SIG-M5 treated with dmso at 0.1 percent for 504 hours (cell line): ENCODE measurements at regions not wholly inside any gene's neighbourhood (a gene's known extent, or its start where the extent isn't known, plus 50 kb on each side); places are given as distances from the start of the nearest gene placed in this dataset.
"Not testable (repeated sequence)": the region's sequence is repeated elsewhere in the genome, so short reads cannot be mapped to it uniquely, and the experiment has no call there.

Experiments used
- DNase-seq: peaks from one replicate; lab custom pipeline; 2025; ENCODE audit not compliant: unreplicated experiment; lab: John Stamatoyannopoulos, UW

DNA sequence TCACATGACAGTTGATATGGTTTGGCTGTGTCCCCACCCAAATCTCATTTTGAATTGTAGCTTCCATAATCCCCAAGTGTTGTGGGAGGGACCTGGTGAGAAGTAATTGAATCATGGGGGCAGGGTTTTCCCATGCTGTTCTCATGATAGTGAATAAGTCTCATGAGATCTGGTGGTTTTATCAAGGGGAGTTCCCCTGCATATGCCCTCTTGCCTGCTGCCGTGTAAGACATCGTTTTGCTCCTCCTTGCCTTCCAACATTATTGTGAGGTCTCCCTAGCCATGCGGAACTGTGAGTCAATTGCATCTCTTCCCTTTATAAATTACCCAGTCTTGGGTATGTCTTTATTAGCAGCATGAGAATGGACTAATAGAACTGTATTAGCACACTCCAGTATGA, 382.4 kb upstream of the PODXL start:
- not testable (repeated sequence) for DNase-seq

DNA sequence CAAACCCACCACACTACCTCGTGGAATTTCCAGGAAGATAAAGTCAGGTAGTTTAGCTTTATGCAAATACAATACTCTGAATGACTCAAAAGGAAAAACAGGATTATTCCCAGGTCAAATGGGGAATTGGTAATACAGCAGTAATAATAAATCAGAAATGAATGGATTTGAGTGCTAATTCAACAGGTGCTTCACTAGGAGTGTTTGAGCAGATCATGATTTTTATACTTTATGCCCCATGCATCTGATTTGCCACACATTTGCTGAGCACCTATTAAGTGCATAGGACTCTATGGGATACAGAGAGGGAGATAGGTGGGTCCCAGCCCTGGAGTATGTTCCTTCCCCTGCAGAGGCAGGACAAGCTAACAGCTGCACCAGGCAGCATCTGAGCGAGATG, 381.4 kb upstream of the PODXL start:
- DNase-seq = no peak

DNA sequence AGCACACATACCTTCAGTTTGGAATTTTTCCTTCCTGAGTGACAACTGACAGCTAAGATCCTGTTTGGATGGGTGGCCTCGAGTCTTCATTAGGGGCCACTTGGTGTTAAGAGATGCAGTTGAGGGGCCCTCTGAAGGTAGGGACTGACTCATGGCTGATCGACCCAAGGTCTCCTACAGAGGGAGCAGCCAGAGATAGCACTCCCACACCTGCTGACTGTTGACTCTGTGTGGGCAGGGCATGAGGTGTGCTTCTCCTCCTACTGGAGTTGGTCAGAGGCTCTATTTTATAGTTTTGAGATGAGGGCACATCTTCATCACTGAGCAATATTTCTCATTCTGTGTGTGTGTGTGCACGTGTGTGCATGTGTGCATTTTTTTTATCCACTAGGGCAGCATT, 378.8 kb upstream of the PODXL start:
- no peak for DNase-seq

DNA sequence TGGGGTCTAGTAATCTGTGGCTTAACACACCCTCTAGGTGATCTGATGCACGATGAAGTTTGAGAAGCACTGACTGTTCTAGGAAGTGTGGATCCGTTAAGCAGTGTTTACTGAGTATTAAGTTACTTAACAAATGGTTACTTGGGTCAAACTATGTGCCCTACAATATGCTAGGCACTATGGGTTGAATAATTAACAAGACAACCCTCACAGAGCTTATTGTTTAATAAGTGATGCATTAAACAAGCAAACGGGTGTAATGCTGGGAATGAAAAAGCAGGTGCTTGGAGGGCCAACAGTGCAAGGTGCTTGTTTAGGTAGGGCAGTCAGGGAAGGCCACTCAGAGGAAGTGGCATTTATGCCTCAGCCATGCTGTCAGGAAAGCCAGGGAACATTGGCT, 378.0 kb upstream of the PODXL start:
- no peak for DNase-seq

DNA sequence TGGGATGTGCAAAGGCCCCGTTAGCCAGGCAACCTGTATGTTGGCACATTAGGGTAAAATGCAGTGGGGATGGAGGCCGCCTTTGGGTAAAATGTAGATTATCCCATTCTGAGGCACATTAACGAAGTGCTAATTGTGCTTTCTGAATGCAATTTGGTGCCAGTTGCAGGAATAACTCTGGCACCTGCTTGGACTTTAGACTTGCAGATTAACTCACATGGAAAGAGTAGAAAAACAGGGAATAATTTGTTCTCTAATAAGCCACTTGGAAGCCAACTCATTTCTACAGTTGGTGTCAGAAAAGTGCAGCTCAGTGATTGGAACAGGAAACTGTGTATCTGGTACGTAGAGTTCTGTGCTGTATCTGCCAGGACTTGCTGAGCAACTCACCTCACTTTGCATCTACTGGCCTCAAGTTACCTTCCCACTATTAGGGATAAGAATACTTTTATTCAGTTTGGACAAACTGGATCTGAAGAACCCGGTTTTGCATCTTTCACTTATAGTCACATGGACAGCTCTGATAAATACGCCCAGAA, 377.4 kb upstream of the PODXL start:
- DNase-seq = peak; percentile 2

DNA sequence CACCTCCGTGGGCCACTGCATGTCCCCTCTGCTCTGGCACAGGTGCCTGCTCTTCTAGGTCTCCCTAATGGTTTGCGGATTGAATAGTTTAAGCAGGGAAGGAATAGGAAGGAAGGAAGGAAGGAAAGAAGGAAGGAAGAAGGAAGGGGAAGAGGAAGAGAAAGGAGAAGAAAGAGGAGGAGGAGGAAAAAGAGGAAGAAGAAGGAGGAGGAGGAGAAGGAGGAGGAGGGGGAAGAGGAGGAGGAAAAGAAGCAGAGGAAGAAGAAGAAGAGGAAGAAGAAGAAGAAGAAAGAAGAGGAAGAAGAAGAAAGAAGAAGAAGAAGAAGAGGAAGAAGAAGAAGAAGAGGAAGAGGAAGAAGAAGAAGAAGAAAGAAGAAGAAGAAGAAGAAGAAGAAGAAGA, 376.8 kb upstream of the PODXL start:
- DNase-seq = not testable (repeated sequence)

DNA sequence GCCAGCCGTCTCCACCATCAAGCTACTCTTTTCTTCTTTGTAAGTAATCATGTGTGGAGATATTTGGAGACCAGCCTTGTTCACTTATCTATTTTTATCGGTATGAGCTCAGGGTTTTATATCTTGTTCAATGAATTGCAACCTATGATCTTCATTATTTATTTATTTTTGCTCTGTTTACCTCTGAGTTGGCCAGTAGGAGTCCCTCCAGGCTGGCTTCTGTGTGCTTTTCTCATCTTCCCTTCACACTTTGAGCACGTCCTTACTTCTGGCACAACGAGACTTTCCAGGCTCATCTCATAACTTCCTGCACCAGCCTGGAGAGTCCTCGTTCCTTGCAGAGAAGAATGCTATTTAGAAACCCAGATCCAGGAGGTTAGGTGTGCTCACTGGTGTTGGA, 375.8 kb upstream of the PODXL start:
- no peak for DNase-seq

DNA sequence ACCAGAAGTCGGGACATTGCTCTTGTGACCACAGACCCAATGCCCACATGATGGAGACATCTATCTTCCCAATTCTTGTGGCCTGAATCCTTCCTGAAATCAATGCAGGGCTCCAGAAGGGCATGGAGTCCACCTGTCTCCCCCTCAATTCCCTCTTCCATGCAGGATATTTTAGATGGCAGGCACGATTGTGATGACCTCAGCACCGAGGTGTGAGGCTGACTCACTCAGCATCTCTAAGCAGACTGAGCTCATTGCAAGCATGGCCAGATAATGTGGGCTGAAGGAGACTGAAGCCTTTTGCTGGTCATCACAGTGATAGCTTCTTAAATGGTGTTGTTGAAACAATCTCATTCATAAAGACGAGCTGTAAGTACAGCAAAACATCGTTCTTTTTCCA, 374.9 kb upstream of the PODXL start:
- DNase-seq = no peak

DNA sequence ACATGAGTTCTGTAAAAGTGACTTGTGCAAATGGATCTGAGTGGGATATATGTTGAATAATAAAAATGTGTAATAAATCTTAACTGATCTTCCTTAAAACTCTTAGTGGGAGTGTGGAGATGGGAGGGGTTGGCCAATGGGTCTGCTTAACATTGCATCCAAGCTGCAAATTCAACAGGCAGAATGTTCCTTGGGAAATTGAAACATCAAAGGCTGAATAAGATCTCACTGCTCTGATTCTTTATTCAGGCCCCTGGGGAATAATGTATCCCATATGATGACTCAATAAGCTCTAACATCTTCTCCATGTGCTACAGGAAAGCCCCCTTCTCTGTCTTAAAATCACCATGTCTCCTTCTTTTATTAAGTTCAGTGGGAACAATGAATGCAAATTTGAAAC, 373.2 kb upstream of the PODXL start:
- no peak for DNase-seq

DNA sequence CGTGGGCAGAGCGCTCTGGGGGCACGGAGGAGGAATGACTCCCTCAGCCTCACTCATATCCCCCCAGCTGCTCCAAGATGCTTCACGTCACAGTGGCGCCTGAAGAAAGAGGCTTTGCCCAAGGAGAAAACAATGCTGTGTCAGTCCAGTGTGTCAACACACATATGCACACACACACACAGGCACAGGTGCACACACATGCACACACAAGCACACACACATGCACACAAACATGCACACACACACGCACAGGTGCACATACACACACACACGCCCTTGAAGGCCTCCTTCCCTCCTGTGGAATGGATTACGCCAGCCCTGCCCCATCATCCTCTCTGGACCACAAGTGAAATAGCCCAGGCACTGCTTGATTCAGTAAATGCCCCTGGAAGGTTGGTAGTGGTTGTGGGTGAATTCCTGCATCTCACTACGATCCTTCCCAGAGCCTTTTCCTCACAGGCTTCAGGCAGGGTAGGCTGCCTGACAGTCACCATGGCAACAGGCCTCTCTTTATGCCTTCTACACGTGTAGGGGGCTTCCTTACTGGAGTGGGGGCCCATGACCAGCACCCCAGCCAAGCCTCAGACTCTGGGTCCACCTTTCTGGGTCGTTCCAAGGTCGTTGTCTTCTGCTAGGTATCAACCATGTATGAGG, 371.5 kb upstream of the PODXL start:
- DNase-seq = no peak

DNA sequence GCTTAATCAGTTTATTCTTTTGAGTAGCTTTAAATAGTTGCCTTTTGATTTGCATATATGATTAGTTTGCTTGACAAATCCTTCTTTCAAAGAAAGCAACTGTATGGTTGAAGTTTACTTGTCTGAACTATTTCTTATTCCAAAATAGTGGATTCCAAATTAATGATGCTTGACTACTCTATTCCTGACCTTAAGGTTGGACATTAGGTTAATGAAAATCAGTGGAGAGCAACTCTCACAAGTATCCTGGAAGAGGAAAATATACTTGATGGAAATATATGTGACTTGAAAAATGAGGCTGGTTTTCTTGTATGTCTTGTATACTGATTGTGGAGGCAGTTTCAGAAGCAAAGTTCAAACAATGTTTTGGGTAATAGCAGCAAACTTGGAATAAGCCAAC, 369.2 kb upstream of the PODXL start:
- DNase-seq = no peak

DNA sequence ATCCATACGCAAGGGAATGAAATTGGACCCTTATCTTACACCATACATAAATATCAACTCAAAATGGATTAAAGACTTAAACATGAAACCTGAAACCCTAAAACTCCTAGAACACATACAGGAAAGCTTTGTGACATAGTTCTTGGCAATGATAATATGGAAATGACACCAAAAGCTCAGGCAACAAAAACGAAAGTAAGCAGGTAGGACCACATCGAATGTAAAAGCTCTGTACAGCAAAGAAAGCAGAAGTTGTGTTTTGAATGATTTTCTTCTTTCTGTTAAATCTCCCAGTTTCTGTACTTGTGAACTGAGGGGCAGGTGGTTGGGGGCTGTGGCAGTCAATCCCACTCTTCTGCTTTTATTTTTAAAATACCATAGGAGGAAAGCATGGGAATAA, 368.4 kb upstream of the PODXL start:
- no peak for DNase-seq

DNA sequence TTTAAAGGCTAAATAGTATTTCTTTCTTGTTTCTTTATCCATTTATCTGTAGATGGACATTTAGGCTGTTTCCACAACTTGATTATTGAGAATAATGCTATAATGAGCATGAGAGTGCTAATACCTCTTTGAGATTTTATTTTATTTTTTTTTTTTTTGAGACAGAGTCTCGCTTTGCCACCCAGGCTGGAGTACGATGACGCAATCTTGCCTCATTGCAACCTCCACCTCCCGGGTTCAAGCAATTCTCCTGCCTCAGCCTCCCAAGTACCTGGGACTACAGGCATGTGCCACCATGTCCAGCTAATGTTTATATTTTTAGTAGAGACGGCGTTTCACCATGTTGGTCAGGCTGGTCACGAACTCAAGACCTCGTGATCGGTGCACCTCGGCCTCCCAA, 366.5 kb upstream of the PODXL start:
- DNase-seq = not testable (repeated sequence)

DNA sequence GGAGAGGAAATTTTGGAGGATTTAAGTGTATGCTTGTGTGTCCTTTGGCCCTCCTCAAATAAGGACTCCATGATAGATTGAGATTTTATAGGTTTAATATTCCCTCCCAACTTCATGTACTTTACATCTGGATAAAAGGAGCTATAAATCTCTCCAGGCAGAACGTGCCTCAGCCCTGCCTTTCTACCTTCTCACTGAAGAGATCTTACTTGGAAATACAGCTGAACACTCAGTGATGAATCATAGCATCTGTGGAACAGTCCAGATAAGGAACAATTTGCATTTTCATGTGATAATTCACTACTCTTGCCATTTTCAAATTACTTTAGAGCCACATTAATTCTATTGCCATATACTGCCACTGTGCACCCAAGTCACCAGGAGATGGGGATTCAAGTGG, 364.6 kb upstream of the PODXL start:
- no peak for DNase-seq

DNA sequence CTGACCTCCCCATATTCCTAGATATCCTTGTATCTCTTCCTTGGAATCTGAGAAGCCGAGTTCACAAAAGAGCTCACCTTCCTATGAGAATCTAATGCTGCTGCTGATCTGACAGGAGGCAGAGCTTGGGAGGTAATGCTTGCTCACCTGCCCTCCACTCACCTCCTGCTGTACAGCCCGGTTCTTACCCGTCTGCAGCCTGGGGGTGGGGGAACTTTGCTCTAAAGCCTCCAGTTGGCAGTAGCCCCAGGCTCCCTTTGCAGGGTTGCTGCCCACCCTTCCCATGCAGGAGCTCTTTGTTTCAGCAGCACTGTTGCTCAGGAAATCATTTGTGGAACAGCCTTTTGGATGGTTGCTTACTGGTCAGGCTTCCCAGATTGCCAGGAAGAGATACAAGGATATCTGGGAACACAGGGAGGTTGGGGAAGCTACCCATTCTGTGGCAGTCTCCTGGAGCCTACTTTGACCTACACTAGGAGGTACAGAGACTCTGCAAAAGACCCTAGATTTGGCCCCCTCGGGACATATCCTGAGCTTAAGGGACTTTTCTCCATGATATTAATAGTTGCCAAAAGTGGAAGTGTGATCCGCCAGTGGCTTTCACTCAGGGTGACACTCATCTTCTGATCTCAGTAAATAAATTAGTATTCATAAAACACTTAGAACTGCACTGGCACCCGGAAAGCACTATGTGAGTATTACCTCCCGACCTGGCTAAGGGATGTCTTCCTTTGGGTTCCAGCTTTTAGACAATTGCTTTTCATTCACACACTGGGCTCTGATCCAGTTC, 363.7 kb upstream of the PODXL start:
- no peak for DNase-seq

DNA sequence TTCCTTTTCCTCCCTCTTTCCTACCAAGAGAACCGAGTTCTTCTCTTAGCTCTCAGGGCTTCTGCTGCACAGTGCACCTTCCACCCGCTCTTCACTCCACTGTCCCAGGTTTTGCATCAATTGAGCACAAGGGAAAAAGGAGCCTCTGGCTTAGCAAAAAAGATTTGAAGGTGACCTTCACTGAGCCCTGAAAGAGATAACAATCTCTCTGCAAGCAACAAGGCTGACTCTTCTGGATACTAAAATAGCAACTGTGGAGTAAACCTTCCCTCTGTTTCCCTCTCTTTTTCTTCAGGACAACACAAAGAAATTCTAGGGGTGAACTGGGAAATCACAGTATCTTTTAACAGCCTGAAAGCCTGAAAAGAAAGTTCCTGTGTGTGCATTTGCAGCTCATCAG, 354.7 kb upstream of the PODXL start:
- DNase-seq = no peak

DNA sequence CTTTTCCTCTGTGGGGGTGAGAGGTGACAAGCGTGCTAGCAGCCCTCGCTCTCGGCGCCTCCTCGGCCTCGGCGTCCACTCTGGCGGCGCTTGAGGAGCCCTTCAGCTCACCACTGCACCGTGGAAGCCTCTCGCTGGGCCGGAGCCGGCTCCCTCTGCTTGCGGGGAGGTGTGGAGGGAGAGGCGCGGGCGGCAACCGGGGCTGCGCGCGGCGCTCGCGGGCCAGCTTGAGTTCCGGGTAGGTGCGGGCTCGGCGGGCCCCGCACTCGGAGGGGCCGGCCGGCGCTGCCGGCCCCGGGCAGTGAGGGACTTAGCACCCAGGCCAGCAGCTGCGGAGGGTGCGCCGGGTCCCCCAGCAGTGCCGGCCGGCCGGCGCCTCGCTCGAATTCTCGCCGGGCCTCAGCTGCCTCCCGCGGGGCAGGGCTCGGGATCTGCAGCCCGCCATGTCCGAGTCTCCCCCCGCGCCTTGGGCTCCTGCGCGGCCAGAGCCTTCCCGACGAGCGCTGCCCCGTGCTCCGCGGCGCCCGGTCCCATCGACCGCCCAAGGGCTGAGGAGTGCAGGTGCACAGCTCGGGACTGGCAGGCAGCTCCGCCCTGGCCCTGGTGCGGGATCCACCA, 352.8 kb upstream of the PODXL start:
- no peak for DNase-seq

DNA sequence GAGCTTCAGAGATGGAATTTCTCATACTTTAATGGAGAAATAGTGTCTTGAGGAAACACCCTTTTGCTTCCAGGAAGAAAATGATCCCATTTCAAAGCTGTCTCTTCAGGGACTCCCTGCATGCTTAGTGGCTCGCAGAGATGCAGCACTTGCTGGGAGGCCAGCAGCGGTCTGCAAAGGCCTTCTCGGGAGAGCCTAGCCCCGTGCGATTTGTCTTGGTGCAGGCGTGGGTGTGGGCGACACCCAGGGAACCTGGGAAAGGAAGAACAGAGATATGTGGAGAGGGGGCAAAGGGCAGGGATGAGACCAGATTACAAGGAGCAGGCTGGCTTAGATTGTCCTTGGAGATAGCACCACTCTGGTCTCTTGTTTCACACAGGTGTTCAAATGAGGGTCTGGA, 352.3 kb upstream of the PODXL start:
- DNase-seq = no peak

DNA sequence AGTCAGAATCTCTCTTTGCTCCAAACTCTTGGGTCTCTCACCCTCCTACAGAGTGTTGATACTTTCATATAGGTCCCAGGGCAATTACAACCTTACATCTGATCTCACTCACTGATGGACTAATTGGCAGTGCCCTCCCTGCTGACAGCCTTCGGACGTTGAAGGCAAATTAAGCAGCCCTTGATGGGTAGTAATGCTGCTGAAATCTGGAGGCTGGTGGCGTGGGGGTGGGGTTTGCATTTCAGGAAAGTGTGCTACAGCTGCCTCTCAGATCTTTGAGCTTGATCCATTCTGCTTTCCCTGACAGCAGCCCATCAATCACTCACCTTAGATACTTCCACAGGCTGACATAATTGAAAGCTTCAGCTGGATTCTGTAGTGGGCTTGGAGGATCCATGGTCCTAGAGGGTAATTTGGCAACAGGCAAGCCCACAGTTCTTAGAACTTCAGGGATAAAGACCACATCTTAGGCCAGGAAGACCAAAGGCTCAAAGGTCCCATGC, 349.1 kb upstream of the PODXL start:
- no peak for DNase-seq

DNA sequence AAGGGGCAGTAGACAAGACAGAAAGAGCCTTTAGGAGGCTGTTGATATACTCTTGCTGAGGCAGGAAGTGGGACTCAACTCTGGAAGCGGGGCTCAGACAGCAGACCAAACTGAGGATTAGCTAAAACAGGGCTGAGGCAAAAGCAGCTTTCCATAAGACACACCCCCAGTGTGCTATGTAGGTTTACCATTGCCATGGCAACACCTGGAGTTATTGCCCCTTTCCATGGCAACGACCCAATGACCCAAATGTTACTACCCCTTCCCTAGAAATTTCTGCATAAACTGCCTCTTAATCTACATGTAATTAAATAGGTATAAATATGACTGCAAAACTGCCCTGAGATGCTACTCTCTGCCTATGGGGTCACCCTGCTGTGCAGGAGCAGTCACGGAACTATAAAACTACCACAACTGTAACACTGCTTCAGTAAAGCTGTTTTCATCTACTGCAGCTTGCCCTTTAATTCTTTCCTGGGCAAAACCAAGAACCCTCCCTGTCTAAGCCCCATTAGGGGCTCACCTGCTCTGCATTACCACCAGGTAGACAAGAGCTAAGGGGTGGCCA, 348.4 kb upstream of the PODXL start:
- DNase-seq = no peak

DNA sequence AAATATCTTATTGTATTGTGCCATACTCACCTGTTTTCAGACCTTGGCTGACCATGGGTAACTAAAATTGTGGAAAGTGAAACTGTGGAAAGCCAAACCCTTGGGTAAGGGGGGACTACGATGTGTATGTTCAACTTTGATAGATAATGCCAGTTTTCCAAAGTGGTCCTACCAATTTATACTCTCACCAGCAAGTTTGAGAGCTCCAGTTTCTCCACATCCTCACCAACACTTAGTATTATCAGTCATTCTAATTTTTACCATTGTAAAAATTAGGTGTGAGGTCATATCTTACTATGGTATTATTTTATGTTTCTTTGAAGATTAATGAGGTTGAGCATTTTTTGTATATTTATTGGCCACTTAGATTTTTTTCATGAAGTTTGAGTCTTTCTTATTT, 346.9 kb upstream of the PODXL start:
- DNase-seq = no peak
